IMR-90 (cell line): ENCODE measurements at regions not wholly inside any gene's neighbourhood (a gene's known extent, or its start where the extent isn't known, plus 50 kb on each side); places are given as distances from the start of the nearest gene placed in this dataset.

ENCODE experiments used
- FOS ChIP-seq: fragments of 150-350 bp; IDR thresholded peaks from 2 replicates; pipeline ENCODE4 v1.6.1; 2016; ENCODE audit warnings: low read depth, low read length
- POLR2A ChIP-seq: IDR thresholded peaks from 2 replicates; pipeline ENCODE4 v1.6.1; 2012; ENCODE audit warnings: mild to moderate bottlenecking, low read depth, low read length
- RAD21 ChIP-seq: IDR thresholded peaks from 2 replicates; pipeline ENCODE4 v1.6.1; 2012; ENCODE audit warnings: low read length, improper control_type of control experiment
- RCOR1 ChIP-seq: IDR thresholded peaks from 2 replicates; pipeline ENCODE4 v1.6.1; 2012; ENCODE audit warnings: mild to moderate bottlenecking, low read length, improper control_type of control experiment; ENCODE audit not compliant: insufficient replicate concordance
- SMC3 ChIP-seq: fragments of 150-350 bp; IDR thresholded peaks from 2 replicates; pipeline ENCODE4 v1.6.1; 2016; ENCODE audit warnings: low read depth, mild to moderate bottlenecking, antibody characterized with exemption, low read length, moderate library complexity
- TF ChIP-seq, protein P1 (sequence below): conservative IDR thresholded peaks from 2 replicates; pipeline ENCODE4 v1.5.1; 2012; ENCODE audit warnings: mild to moderate bottlenecking, low read depth, low read length, improper control_type of control experiment
- TF ChIP-seq, protein P2 (sequence below): fragments of 150-350 bp; IDR thresholded peaks from 2 replicates; pipeline ENCODE4 v1.6.1; 2017; ENCODE audit warnings: mild to moderate bottlenecking, antibody characterized with exemption, low read length, low read depth

DNA sequence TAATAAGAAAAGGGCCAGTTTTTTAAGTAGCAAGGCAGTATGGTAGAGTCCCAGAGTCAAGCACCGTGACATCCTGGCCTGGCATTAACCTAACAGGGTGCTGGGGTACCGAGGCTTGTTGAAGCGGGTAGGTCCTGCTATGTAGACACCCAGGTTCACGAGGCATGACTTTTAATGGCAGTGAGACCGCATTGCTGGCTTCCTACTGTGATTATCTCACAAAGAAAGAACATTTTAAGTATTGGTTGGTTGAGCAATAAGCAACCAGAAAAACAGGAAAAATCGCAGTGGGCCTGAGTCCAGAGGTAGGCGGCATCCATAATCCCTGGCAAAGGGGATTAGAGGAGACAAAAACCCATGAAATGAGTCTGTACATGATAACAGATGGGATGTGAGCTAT is 927.9 kb upstream of the ACVR2A start:
- no peak for TF ChIP-seq SMC3
- TF ChIP-seq, protein P1, sequence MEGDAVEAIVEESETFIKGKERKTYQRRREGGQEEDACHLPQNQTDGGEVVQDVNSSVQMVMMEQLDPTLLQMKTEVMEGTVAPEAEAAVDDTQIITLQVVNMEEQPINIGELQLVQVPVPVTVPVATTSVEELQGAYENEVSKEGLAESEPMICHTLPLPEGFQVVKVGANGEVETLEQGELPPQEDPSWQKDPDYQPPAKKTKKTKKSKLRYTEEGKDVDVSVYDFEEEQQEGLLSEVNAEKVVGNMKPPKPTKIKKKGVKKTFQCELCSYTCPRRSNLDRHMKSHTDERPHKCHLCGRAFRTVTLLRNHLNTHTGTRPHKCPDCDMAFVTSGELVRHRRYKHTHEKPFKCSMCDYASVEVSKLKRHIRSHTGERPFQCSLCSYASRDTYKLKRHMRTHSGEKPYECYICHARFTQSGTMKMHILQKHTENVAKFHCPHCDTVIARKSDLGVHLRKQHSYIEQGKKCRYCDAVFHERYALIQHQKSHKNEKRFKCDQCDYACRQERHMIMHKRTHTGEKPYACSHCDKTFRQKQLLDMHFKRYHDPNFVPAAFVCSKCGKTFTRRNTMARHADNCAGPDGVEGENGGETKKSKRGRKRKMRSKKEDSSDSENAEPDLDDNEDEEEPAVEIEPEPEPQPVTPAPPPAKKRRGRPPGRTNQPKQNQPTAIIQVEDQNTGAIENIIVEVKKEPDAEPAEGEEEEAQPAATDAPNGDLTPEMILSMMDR = no peak
- no peak for TF ChIP-seq RAD21
- no peak for TF ChIP-seq RCOR1
- TF ChIP-seq POLR2A = no peak
- TF ChIP-seq FOS = no peak
- TF ChIP-seq, protein P2, sequence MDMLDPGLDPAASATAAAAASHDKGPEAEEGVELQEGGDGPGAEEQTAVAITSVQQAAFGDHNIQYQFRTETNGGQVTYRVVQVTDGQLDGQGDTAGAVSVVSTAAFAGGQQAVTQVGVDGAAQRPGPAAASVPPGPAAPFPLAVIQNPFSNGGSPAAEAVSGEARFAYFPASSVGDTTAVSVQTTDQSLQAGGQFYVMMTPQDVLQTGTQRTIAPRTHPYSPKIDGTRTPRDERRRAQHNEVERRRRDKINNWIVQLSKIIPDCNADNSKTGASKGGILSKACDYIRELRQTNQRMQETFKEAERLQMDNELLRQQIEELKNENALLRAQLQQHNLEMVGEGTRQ = no peak
